HCEC 1CT (cell line): ENCODE measurements at regions not wholly inside any gene's neighbourhood (a gene's known extent, or its start where the extent isn't known, plus 50 kb on each side); places are given as distances from the start of the nearest gene placed in this dataset.
"Not testable (repeated sequence)": the region's sequence is repeated elsewhere in the genome, so short reads cannot be mapped to it uniquely, and the experiment has no call there.

ENCODE experiments used
- DNase-seq: peaks from one replicate; pipeline ENCODE4 v3.0.0-alpha.2; 2017

- DNase-seq: no peak
Observed at GRCh38 chr10:4434105-4434504, 391.9 kb upstream of the AKR1E2 start.

GRCh38 chr10:4431114-4431863 is 394.7 kb upstream of the AKR1E2 start:
- DNase-seq: peak; percentile 66

- no peak for DNase-seq
Observed at GRCh38 chr10:4429571-4429970, 396.4 kb upstream of the AKR1E2 start.

- DNase-seq: no peak
Observed at GRCh38 chr10:4427532-4427931, 398.5 kb upstream of the AKR1E2 start.

- DNase-seq: peak; percentile 12
Observed at GRCh38 chr10:4426866-4427265, 399.1 kb upstream of the AKR1E2 start.

GRCh38 chr10:4409319-4409718 is 416.7 kb upstream of the AKR1E2 start:
- no peak for DNase-seq

- DNase-seq: peak; percentile 90
Observed at GRCh38 chr10:4407783-4408182, 418.2 kb upstream of the AKR1E2 start.

GRCh38 chr10:4405828-4406227 is 420.2 kb upstream of the AKR1E2 start:
- DNase-seq: no peak

- DNase-seq: no peak
Observed at GRCh38 chr10:4403638-4404252, 422.3 kb upstream of the AKR1E2 start.

GRCh38 chr10:4401080-4401479 is 424.9 kb upstream of the AKR1E2 start:
- not testable (repeated sequence) for DNase-seq

- no peak for DNase-seq
Observed at GRCh38 chr10:4399556-4399955, 426.5 kb upstream of the AKR1E2 start.

- DNase-seq: no peak
Observed at GRCh38 chr10:4398602-4399001, 427.4 kb upstream of the AKR1E2 start.

- no peak for DNase-seq
Observed at GRCh38 chr10:4397337-4397736, 428.7 kb upstream of the AKR1E2 start.

GRCh38 chr10:4396401-4397283 is 429.4 kb upstream of the AKR1E2 start:
- no peak for DNase-seq

GRCh38 chr10:4395731-4396130 is 430.3 kb upstream of the AKR1E2 start:
- no peak for DNase-seq

GRCh38 chr10:4394455-4394854 is 431.6 kb upstream of the AKR1E2 start:
- DNase-seq: not testable (repeated sequence)

GRCh38 chr10:4391683-4392082 is 434.3 kb upstream of the AKR1E2 start:
- peak; percentile 9 for DNase-seq

GRCh38 chr10:4390219-4390618 is 435.8 kb upstream of the AKR1E2 start:
- DNase-seq: no peak

GRCh38 chr10:4385231-4385870 is 440.7 kb upstream of the AKR1E2 start:
- no peak for DNase-seq

- DNase-seq: peak; percentile 10
Observed at GRCh38 chr10:4384245-4384644, 441.8 kb upstream of the AKR1E2 start.

- DNase-seq: no peak
Observed at GRCh38 chr10:4383651-4384098, 442.3 kb upstream of the AKR1E2 start.

- no peak for DNase-seq
Observed at GRCh38 chr10:4382811-4383210, 443.2 kb upstream of the AKR1E2 start.

- DNase-seq: no peak
Observed at GRCh38 chr10:4373612-4374011, 452.4 kb upstream of the AKR1E2 start.
